ENCODE measurements at regions not wholly inside any gene's neighbourhood (a gene's known extent, or its start where the extent isn't known, plus 50 kb on each side); places are given as distances from the start of the nearest gene placed in this dataset.

DNA sequence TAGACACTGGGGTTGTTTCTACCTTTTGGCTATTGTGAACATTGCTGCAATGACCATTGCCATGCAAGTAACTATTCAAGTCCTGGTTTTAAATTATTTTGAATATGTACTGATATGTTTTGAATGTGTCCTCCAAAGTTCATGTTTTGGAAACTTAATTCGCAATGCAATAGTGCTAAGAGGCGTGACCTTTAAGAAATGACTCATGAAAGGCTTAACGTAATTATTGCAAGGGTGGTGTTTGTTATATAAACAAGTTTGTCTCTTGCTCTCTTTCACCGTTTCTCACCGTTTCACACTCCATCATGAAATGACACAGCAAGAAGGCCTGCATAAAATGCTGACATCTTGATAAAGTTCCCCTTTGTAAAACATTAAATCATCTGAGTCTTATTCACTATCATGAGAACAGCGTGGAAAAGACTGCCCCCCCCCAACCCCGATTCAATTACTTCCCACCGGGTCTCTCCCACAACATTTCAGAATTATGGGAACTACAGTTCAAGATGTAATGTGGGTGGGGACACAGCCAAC, 506.9 kb upstream of the FAM47C start:
- Mint-ChIP-seq H3K27ac (ENCODE audit: unreplicated experiment) (no peak overlapping the region), H3K4me3 (ENCODE audit: unreplicated experiment) (no peak overlapping the region), H3K27me3 (ENCODE audit: unreplicated experiment) (no peaks in the 10 kb centered on the region), H3K4me1 (ENCODE audit: unreplicated experiment) (no peaks in the 10 kb centered on the region), H3K9me3 (ENCODE audit: unreplicated experiment) (peaks cover 3% of the 10 kb centered on the region), H3K36me3 (ENCODE audit: low read depth, unreplicated experiment) (no peaks in the 10 kb centered on the region)
- TF ChIP-seq, protein P1, sequence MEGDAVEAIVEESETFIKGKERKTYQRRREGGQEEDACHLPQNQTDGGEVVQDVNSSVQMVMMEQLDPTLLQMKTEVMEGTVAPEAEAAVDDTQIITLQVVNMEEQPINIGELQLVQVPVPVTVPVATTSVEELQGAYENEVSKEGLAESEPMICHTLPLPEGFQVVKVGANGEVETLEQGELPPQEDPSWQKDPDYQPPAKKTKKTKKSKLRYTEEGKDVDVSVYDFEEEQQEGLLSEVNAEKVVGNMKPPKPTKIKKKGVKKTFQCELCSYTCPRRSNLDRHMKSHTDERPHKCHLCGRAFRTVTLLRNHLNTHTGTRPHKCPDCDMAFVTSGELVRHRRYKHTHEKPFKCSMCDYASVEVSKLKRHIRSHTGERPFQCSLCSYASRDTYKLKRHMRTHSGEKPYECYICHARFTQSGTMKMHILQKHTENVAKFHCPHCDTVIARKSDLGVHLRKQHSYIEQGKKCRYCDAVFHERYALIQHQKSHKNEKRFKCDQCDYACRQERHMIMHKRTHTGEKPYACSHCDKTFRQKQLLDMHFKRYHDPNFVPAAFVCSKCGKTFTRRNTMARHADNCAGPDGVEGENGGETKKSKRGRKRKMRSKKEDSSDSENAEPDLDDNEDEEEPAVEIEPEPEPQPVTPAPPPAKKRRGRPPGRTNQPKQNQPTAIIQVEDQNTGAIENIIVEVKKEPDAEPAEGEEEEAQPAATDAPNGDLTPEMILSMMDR (IDR thresholded peaks at IDR 0.05; ENCODE audit: unreplicated experiment): no peak
- DNase-seq (ENCODE audit: low spot score): no peak

DNA sequence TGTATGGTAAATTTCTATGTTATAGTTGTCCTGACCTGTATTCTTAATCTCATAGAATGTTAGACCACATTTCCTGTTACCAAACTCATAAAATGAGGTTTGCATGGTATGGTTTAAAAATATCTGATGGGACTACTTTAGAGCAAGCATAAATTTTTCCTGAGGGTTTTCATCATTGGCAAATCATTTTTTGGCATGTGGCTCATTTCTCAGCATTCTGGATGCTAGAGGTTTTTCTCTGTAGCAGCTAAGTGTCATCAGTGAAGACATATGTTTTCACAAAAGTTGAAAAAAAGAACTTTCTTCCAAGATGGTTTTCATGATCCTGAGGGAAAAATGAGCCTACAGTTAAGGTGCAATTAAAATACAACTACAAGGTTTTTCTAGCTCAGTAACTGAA, 503.5 kb upstream of the FAM47C start:
- Mint-ChIP-seq H3K36me3 (ENCODE audit: low read depth, unreplicated experiment) (peaks cover 6% of the 10 kb centered on the region), H3K9me3 (ENCODE audit: unreplicated experiment) (peaks cover 3% of the 10 kb centered on the region), H3K27me3 (ENCODE audit: unreplicated experiment) (no peaks in the 10 kb centered on the region), H3K27ac (ENCODE audit: unreplicated experiment) (no peak overlapping the region), H3K4me1 (ENCODE audit: unreplicated experiment) (no peaks in the 10 kb centered on the region), H3K4me3 (ENCODE audit: unreplicated experiment) (no peak overlapping the region)
- no peak for DNase-seq (ENCODE audit: low spot score)
- TF ChIP-seq, protein P1 (IDR thresholded peaks at IDR 0.05; ENCODE audit: unreplicated experiment): no peak

DNA sequence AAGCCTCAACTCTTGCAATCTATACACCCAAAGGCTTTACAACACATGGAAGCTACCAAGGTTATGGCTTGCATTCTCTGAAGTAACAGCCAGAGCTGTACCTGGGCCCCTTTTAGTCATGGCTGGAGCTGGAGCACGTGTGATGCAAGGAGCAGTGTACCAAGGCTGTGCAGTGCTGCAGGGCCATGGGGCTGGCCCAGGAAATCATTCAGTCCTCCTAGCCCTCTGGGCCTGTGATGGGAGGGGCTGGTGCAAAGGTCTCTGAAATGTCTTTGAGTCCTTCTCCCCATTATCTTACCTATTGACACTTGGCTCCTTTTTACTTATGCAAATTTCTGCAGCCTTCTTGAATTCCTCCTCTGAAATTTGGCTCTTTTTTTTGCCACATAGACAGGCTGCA, 500.1 kb upstream of the FAM47C start:
- no peak overlapping the region for H3K4me3 Mint-ChIP-seq (ENCODE audit: unreplicated experiment)
- no peaks in the 10 kb centered on the region for H3K27me3 Mint-ChIP-seq (ENCODE audit: unreplicated experiment)
- H3K9me3 Mint-ChIP-seq (ENCODE audit: unreplicated experiment): no peaks in the 10 kb centered on the region
- H3K36me3 Mint-ChIP-seq (ENCODE audit: low read depth, unreplicated experiment): peaks cover 6% of the 10 kb centered on the region
- TF ChIP-seq, protein P1 (IDR thresholded peaks at IDR 0.05; ENCODE audit: unreplicated experiment): no peak
- H3K27ac Mint-ChIP-seq (ENCODE audit: unreplicated experiment): no peak overlapping the region
- DNase-seq (ENCODE audit: low spot score): no peak
- H3K4me1 Mint-ChIP-seq (ENCODE audit: unreplicated experiment): no peaks in the 10 kb centered on the region

GRCh38 chrX:36510736-36511135, 497.4 kb upstream of the FAM47C start:
- peaks cover 6% of the 10 kb centered on the region for H3K36me3 Mint-ChIP-seq (ENCODE audit: low read depth, unreplicated experiment)
- no peak overlapping the region for H3K27ac Mint-ChIP-seq (ENCODE audit: unreplicated experiment)
- no peaks in the 10 kb centered on the region for H3K4me1 Mint-ChIP-seq (ENCODE audit: unreplicated experiment)
- H3K27me3 Mint-ChIP-seq (ENCODE audit: unreplicated experiment): peaks cover 2% of the 10 kb centered on the region
- H3K4me3 Mint-ChIP-seq (ENCODE audit: unreplicated experiment): no peak overlapping the region
- TF ChIP-seq, protein P1 (IDR thresholded peaks at IDR 0.05; ENCODE audit: unreplicated experiment): no peak
- no peaks in the 10 kb centered on the region for H3K9me3 Mint-ChIP-seq (ENCODE audit: unreplicated experiment)
- DNase-seq (ENCODE audit: low spot score): no peak

- Mint-ChIP-seq H3K36me3 (ENCODE audit: low read depth, unreplicated experiment) (no peaks in the 10 kb centered on the region), H3K4me3 (ENCODE audit: unreplicated experiment) (no peak overlapping the region), H3K4me1 (ENCODE audit: unreplicated experiment) (peaks cover 7% of the 10 kb centered on the region), H3K9me3 (ENCODE audit: unreplicated experiment) (no peaks in the 10 kb centered on the region), H3K27me3 (ENCODE audit: unreplicated experiment) (no peaks in the 10 kb centered on the region), H3K27ac (ENCODE audit: unreplicated experiment) (no peak overlapping the region)
- DNase-seq (ENCODE audit: low spot score): no peak
- TF ChIP-seq, protein P1 (IDR thresholded peaks at IDR 0.05; ENCODE audit: unreplicated experiment): no peak
These were observed 479.5 kb upstream of the FAM47C start for GRCh38 chrX:36528661-36529060.
